Right forelimb (tissue), 1 donor: ENCODE measurements at regions not wholly inside any gene's neighbourhood (a gene's known extent, or its start where the extent isn't known, plus 50 kb on each side); places are given as distances from the start of the nearest gene placed in this dataset.
"Not testable (repeated sequence)": the region's sequence is repeated elsewhere in the genome, so short reads cannot be mapped to it uniquely, and the experiment has no call there.

Experiments
- DNase-seq: peaks from one replicate; pipeline ENCODE4 v3.0.0-alpha.2; 2018

- DNase-seq = no peak
Measured at GRCh38 chr5:56313004-56313531, 79.9 kb upstream of the ANKRD55 start.

DNA sequence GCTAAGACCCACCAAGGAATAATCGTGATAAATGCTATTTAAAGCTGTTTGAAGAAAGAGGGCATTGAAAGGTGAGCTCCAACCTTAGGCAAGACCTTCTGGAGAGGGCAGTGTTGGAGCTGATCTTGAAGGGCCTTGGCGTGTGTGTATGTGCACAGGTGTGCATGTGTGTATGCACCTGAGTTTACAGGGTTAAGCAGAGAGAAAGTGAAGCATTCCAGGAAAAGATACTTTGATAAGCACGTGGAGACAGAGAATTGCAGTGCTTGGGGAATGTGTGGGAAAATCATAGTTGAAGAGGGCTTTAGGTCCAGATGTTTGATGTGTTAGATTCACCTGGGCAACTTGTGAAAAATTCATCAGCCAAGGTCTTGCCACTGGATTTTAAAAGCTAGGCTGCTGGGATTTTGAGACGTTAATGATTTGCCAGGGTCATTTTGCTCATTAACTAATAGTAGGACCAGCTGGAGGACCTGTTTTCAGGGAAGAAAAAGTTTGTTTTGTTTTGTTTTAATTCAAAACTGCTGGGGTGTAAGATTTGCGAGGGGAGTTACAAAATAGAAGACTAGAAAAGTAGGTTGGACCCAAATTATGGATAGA lies 78.3 kb upstream of the ANKRD55 start:
- DNase-seq = no peak

GRCh38 chr5:56310711-56311204 lies 77.6 kb upstream of the ANKRD55 start:
- DNase-seq = no peak

GRCh38 chr5:56309262-56309826 lies 76.2 kb upstream of the ANKRD55 start:
- no peak for DNase-seq

DNA sequence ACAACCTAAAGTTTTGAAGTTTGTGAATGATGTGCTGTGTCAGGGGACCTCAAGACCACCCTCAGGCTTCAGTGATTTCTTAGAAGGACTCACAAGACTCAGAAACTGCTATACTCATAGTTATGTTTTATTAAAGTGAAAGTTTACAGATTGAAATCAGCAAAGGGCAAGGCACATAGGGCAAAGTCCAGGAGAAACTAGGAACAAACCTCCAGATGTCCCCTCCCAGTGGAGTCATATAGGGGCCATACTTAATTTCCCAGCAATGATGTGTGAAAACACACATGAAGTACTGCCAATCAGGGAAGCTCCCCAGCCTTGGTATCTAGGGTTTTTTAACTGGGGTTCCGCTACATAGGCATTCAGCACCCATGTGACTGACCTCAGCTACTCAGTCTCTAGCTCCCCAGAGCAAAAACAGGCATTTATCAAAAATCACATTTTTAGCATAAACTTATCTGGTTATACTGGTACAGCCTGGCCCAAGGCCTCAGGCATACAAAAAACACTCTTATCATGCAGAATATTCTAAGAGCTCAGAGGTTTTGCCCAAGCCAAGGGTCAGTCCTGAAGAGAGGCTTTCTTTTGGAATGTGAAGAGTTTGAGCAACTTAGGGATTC lies 74.7 kb upstream of the ANKRD55 start:
- DNase-seq = no peak

DNA sequence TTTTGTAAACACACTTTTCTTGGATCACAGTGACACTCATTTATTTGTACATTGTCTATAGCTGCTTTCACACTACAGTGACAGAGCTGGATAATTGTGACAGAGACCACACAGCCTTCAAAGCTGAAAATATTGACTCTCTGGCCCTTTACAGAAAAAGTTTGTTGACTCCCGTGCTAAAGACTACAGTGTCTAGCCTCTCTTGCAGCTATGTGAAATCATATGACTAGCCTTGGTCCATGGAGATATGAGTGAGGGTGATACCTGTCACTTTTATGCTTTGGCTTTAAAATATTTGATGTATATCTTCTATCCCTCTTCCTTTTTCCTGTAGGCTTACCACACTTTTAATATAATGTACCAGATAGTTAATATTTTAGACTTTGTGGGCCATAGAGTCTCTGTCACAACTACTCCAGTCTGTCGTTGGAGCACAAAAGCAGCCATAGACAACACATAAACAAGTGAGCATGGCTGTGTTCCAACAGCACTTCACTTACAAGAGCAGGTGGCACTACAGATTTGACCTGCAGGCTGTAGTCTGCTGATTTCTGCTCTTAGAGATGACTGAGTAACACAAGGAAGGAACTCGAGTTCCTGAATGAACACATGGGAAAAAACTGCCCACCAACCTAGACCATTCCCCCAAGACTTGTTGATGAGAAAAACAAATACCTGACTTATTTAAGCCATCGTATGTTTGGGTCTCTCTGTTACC lies 73.5 kb upstream of the ANKRD55 start:
- DNase-seq = no peak

DNA sequence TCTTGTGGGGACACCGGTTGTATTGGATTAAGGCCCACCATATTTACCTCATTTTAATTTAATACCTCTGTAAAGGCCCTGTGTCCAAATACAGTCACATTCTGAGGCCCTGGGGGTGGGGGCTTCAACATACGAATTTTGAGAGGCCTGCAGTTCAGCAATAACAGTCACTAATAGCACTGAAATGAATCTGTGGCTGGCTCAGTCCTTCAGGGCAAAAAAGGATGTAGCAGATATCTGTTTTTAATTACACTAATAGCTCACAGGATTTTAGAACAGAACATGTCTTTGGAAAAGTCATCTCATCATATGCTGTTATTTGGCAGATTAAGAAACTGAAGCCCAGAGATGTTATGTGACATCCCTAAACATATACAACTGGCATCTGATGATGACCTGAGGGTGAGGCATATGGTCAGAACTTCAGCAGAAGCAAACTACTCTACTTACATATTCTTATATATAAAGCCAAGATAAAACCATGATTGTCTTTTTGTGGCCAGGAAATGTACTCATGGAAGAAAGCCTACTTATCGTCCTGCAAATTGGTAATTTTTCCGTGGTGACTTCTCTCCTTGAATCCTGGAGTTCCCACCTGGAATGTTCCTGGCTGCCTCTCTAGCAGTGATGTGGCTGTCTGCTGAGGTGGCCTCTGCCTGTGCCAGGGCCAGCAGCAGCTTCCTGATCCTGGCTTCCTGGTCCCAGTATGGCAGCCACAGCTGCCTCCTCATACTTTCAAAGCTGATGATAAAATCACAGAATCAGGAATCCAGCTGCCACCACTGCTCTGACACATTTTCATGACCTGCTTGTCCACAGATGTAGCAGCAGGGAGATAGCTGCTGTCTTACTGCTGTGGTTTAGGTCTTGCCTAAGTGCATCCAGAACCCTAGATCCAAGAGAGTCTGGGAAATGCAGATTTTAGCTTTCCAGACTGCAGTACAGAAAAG lies 72.1 kb upstream of the ANKRD55 start:
- no peak for DNase-seq

- DNase-seq = no peak
Measured at GRCh38 chr5:56303511-56303910, 70.4 kb upstream of the ANKRD55 start.

DNA sequence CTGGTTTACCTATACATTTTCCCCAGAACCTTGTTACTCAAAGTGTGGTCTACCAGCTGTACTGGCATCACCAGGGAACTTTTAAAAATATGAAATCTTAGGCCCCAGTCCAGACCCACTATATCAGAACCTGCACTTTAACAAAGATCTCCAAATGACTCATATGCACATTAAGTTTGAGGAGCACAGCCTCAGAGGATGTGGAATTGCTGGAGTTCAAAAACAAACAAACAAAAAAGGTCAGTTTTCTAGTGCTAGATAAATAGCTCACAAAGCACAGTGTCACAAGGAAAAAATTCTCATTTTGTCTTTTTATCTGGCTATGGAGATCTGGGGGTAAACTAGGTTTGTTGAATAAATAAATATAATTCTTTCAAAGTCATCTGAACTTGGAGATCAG lies 68.9 kb upstream of the ANKRD55 start:
- no peak for DNase-seq

DNA sequence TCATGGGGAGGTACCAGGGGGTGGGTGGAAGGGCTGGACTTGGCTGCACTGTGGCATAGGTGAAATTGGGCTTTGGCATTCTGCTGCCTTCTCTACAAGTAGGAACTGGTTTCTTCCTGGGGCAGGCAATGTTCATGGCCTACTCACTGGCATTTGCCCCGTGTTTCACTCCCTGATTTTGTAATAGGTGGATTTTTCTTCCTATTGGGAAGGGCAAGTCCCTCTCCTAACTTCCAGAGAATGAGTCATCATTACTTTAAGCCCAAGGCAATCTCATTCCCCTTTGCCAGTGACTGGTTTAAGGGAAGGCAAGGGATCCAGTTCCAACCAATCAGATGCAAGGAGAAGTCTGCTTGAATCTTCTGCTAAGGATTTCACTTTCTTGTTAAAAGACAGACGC lies 67.9 kb upstream of the ANKRD55 start:
- no peak for DNase-seq

GRCh38 chr5:56299212-56299611 lies 66.1 kb upstream of the ANKRD55 start:
- DNase-seq = no peak

- DNase-seq = peak; percentile 48
Measured at GRCh38 chr5:56298336-56299090, 65.4 kb upstream of the ANKRD55 start.

GRCh38 chr5:56297851-56298250 lies 64.7 kb upstream of the ANKRD55 start:
- no peak for DNase-seq

- DNase-seq = not testable (repeated sequence)
Measured at GRCh38 chr5:56295311-56295710, 62.2 kb upstream of the ANKRD55 start.

DNA sequence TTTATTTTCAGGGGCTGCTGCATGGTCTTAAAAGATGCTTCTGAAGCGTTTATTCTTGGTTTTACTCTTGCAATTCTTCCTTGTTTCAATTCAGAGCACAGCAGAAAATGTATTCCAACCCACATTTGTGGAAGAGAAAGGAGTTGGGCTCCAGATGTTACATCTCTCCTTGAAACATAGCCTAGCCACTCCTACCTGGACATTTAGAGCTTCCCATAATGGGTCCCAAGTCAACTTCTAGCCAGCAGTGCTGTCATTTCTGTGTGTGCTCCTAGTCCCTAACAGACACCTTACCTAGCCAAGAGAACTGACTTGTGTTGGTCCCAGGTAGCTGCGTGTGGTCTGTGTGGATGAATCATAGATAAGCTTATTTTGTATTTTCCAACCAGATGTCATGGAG lies 61.2 kb upstream of the ANKRD55 start:
- DNase-seq = no peak

GRCh38 chr5:56292874-56293273 lies 59.7 kb upstream of the ANKRD55 start:
- not testable (repeated sequence) for DNase-seq

GRCh38 chr5:56291661-56292374 lies 58.7 kb upstream of the ANKRD55 start:
- no peak for DNase-seq

DNA sequence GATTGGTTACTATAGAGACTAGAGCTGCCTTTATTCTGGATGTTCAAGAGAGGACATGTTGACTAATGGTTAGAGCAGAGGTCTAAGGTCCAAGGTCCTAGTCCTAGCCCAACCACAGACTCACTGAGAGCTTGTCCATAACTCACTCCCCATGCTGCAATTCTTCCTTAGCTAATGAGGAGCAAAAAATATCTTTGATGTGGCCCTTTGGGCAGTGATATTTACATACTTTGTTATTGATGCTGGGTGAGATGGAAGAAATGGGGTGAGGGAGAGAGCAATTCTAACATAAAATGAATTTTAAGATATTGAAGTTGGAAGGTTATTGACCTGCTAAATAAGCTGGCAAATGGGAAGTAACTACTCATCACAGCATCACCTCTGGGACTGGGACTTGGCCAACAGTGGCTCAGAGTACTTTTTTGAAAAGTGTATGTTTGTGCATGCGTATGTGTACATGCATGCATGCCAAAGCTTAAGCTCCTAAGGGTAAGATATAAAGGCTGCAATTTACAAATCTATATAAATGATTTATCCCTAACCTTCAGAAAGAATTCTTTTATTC lies 58.0 kb upstream of the ANKRD55 start:
- DNase-seq = no peak

- DNase-seq = no peak
Measured at GRCh38 chr5:56290378-56291078, 57.4 kb upstream of the ANKRD55 start.

- DNase-seq = no peak
Measured at GRCh38 chr5:56289602-56289987, 56.5 kb upstream of the ANKRD55 start.
